ENCODE measurements at regions not wholly inside any gene's neighbourhood (a gene's known extent, or its start where the extent isn't known, plus 50 kb on each side); places are given as distances from the start of the nearest gene placed in this dataset.

- H3K9me3 ChIP-seq = no peaks in the 10 kb centered on the region
- TF ChIP-seq PBX3 (IDR thresholded peaks at IDR 0.05) = no peak
- TF ChIP-seq USF2 (IDR thresholded peaks at IDR 0.05) = no peak
- TF ChIP-seq RFX5 (IDR thresholded peaks at IDR 0.05) = no peak
- TF ChIP-seq POLR2AphosphoS2 (conservative IDR thresholded peaks at IDR 0.05; ENCODE audit: low read length) = no peak
- TF ChIP-seq POLR2A (IDR thresholded peaks at IDR 0.05; ENCODE audit: low read length) = no peak
- no peak for TF ChIP-seq ATOH8 (CRISPR knock-in tag; IDR thresholded peaks at IDR 0.05; ENCODE audit: low read depth)
- no peak for TF ChIP-seq MYC (IDR thresholded peaks at IDR 0.05; ENCODE audit: borderline replicate concordance, low read length)
- TF ChIP-seq CHD2 (IDR thresholded peaks at IDR 0.05; ENCODE audit: low read length, partially characterized antibody) = no peak
- no peak for TF ChIP-seq BHLHE40 (IDR thresholded peaks at IDR 0.05; ENCODE audit: low read depth, low read length)
- TF ChIP-seq NPAS2 (CRISPR knock-in tag; IDR thresholded peaks at IDR 0.05; ENCODE audit: borderline replicate concordance) = no peak
- no peak for TF ChIP-seq HEYL (CRISPR knock-in tag; IDR thresholded peaks at IDR 0.05)
- TF ChIP-seq CEBPB (IDR thresholded peaks at IDR 0.05) = no peak
- TF ChIP-seq MAZ (IDR thresholded peaks at IDR 0.05; ENCODE audit: borderline replicate concordance, low read depth, low read length) = no peak
- TF ChIP-seq HMGXB4 (CRISPR knock-in tag; IDR thresholded peaks at IDR 0.05; ENCODE audit: borderline replicate concordance) = no peak
- no peak for TF ChIP-seq JUNB (IDR thresholded peaks at IDR 0.05)
- WGBS (ENCODE audit: missing lambda C conversion rate) = 88% methylated on average over 1 of the region's 1 CpG
- no peak for ATAC-seq
- no peak overlapping the region for H3K27ac ChIP-seq
- DNase-seq (ENCODE audit: low read depth in 1 of 2, low spot score in 1 of 2) = no peak
- H3K4me1 ChIP-seq = no peaks in the 10 kb centered on the region
- FAIRE-seq = no peak
- POLR2A ChIA-PET = no interaction called here
- CTCF ChIA-PET = no interaction called here
- H3K4me2 ChIP-seq = no peak overlapping the region
- no peak overlapping the region for H3K4me3 ChIP-seq
Measured at GRCh38 chr7:114835303-114835702, 86.6 kb upstream of the MDFIC start.

- Histone ChIP-seq H3K9me3 (no peaks in the 10 kb centered on the region), H3K4me2 (no peak overlapping the region), H3K4me3 (no peak overlapping the region), H3K4me1 (no peaks in the 10 kb centered on the region), H3K27ac (no peak overlapping the region)
- ChIA-PET CTCF (no interaction called here), POLR2A (no interaction called here)
- FAIRE-seq (no peak), ATAC-seq (no peak), DNase-seq (ENCODE audit: low read depth in 1 of 2, low spot score in 1 of 2) (no peak)
- WGBS (ENCODE audit: missing lambda C conversion rate) = 0% methylated on average over 1 of the region's 1 CpG
- TF ChIP-seq NR3C1 (IDR thresholded peaks at IDR 0.05) (no peak), EHF (CRISPR knock-in tag; IDR thresholded peaks at IDR 0.05) (no peak), CBX2 (IDR thresholded peaks at IDR 0.05; ENCODE audit: borderline replicate concordance, low read depth) (no peak), KDM1A (IDR thresholded peaks at IDR 0.05; ENCODE audit: low read depth) (no peak), MAFK (IDR thresholded peaks at IDR 0.05; ENCODE audit: partially characterized antibody) (no peak), EHMT2 (IDR thresholded peaks at IDR 0.05; ENCODE audit: low read depth) (no peak), MAX (IDR thresholded peaks at IDR 0.05) (no peak), CHD4 (IDR thresholded peaks at IDR 0.05; ENCODE audit: borderline replicate concordance) (no peak), FOSB (CRISPR knock-in tag; IDR thresholded peaks at IDR 0.05) (no peak), TP53 (CRISPR knock-in tag; IDR thresholded peaks at IDR 0.05) (no peak), GATA3 (IDR thresholded peaks at IDR 0.05; ENCODE audit: borderline replicate concordance) (no peak), JUN (IDR thresholded peaks at IDR 0.05) (no peak), ZSCAN20 (CRISPR knock-in tag; IDR thresholded peaks at IDR 0.05) (no peak), SMC3 (IDR thresholded peaks at IDR 0.05) (no peak), TFCP2L1 (CRISPR knock-in tag; IDR thresholded peaks at IDR 0.05) (no peak), REST (IDR thresholded peaks at IDR 0.05) (no peak), RARB (CRISPR knock-in tag; IDR thresholded peaks at IDR 0.05) (no peak)
Measured at GRCh38 chr7:114835861-114836260, 86.0 kb upstream of the MDFIC start.
